DOHH2 (cell line): ENCODE measurements at regions not wholly inside any gene's neighbourhood (a gene's known extent, or its start where the extent isn't known, plus 50 kb on each side); places are given as distances from the start of the nearest gene placed in this dataset.

ENCODE experiments used
- CTCF ChIP-seq: fragments of 200-600 bp; sonication (generic); IDR thresholded peaks from one replicate; pipeline ENCODE4 v1.5.1; 2014; ENCODE audit warnings: antibody characterized with exemption, mild to moderate bottlenecking, low read depth, low read length; ENCODE audit not compliant: poor library complexity, severe bottlenecking
- EZH2phosphoT487 ChIP-seq: fragments of 200-600 bp; sonication (generic); IDR thresholded peaks from 2 replicates; pipeline ENCODE4 v1.6.1; 2017; ENCODE audit warnings: borderline replicate concordance, mild to moderate bottlenecking, antibody characterized with exemption, low read length, moderate library complexity, mixed read lengths

GRCh38 chr2:198273660-198274059, 469.3 kb downstream of the PLCL1 start:
- TF ChIP-seq CTCF (no peak), EZH2phosphoT487 (no peak)
